ENCODE measurements at regions not wholly inside any gene's neighbourhood (a gene's known extent, or its start where the extent isn't known, plus 50 kb on each side); places are given as distances from the start of the nearest gene placed in this dataset.

GRCh38 chr11:119809346-119809745, 80.3 kb upstream of the NECTIN1 start:
- TF ChIP-seq CTCF (conservative IDR thresholded peaks at IDR 0.05) (no peak), EZH2 (IDR thresholded peaks at IDR 0.05; ENCODE audit: low read depth) (no peak)
